Sigmoid colon (tissue), 3 donors: ENCODE measurements at regions not wholly inside any gene's neighbourhood (a gene's known extent, or its start where the extent isn't known, plus 50 kb on each side); places are given as distances from the start of the nearest gene placed in this dataset.

Source experiments
- POLR2A ChIP-seq, 2 donors: fragments of 450-650 bp; IDR thresholded peaks; one replicate each; pipeline ENCODE4 v1.6.1; 2016; ENCODE audit warnings: antibody characterized with exemption in 2 of 2, mild to moderate bottlenecking in 2 of 2, moderate library complexity in 2 of 2
- TF ChIP-seq, protein P1 (sequence below), 4 experiments: fragments of 450-650 bp in 3 of 4; fragments of 200-600 bp in 1 of 4; IDR thresholded peaks; one replicate each; pipeline ENCODE4 v1.5.1; 2016 to 2019; ENCODE audit warnings: antibody characterized with exemption in 4 of 4, mild to moderate bottlenecking in 3 of 4, moderate library complexity in 2 of 4

DNA sequence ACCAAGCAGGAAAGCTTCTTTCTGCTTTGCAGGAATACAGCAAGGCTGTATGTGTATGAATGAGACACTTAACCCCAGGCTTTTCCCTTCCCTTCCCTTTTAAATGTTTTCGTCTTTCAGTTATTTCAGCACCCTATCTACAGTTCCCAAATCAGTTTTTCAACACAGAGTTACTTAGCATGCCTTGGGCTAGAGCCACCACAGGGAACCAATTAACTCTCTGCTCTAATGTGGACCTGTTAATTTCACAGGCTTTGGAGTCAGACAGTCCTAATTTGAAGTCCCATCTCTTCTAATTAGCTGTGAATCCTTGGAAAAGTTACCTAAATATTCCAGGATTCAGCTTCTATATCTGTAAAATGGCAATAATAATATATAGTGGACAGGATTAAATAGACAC lies 89.2 kb upstream of the REG3A start:
- TF ChIP-seq, protein P1, sequence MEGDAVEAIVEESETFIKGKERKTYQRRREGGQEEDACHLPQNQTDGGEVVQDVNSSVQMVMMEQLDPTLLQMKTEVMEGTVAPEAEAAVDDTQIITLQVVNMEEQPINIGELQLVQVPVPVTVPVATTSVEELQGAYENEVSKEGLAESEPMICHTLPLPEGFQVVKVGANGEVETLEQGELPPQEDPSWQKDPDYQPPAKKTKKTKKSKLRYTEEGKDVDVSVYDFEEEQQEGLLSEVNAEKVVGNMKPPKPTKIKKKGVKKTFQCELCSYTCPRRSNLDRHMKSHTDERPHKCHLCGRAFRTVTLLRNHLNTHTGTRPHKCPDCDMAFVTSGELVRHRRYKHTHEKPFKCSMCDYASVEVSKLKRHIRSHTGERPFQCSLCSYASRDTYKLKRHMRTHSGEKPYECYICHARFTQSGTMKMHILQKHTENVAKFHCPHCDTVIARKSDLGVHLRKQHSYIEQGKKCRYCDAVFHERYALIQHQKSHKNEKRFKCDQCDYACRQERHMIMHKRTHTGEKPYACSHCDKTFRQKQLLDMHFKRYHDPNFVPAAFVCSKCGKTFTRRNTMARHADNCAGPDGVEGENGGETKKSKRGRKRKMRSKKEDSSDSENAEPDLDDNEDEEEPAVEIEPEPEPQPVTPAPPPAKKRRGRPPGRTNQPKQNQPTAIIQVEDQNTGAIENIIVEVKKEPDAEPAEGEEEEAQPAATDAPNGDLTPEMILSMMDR (IDR thresholded peaks at IDR 0.05), result no peak
- no peak for TF ChIP-seq POLR2A (IDR thresholded peaks at IDR 0.05)
